IPS-11a (cell line): ENCODE measurements at regions not wholly inside any gene's neighbourhood (a gene's known extent, or its start where the extent isn't known, plus 50 kb on each side); places are given as distances from the start of the nearest gene placed in this dataset.
"Not testable (repeated sequence)": the region's sequence is repeated elsewhere in the genome, so short reads cannot be mapped to it uniquely, and the experiment has no call there.

Experiments
- H3K4me3 ChIP-seq: one replicate; pipeline ENCODE4 v1.5.1; 2013; ENCODE audit warnings: low read depth, low read length, control low read depth

DNA sequence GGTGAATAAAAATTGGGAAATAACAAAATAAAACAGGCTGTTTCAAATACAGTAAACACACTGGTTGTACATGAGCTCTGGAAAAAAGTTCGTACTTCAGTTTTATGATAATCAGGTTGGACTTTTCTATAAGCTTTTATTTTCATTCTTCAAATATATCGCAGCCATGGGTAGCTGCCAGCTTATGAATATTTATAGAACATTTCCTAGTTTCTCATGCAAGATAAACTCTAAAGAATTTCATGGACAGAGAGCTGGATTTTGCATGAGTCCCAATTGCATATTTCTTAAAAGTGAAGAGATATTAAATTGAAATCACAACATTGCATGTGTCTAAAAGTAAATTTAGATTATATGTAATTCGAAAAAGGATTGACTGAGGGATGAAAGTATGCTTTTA lies 827.6 kb downstream of the SLC6A15 start:
- H3K4me3 ChIP-seq, result no peak overlapping the region

DNA sequence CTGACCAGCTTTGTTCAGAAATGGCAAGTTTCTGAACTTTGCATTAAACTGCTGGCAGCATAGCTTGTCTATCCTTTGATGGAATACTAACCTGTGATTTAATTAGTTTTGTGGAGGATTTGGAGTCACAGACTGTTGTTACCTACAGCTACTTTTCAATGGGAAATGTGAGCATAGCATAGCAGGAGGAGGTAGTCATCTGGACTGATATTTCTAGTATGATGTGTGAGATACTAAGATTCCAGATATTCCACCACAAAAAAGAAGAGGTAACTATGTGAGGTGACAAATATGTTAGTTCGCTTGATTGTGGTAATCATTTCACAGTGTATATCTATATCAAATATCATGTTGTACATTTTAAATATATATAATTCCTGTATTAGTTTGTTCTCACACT lies 833.0 kb downstream of the SLC6A15 start:
- no peak overlapping the region for H3K4me3 ChIP-seq

DNA sequence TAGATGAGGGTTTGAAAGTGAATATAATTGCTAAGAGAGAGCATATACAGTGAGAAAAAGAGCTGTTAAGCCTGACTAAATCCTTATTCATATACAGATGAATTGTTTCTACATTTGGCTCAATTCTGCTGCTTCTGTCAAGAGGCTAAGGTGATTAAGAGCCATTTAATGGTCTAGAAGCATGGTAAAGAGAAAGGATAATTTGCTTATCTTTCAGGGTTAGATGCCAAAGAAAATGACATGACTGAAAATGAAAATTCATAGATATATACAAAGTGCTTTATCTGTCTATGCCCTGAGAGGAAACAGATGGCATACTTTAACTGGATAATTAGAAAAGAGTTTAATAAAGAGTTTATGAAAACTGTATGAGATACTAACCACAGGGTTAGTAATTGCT lies 834.9 kb downstream of the SLC6A15 start:
- H3K4me3 ChIP-seq, result no peak overlapping the region

DNA sequence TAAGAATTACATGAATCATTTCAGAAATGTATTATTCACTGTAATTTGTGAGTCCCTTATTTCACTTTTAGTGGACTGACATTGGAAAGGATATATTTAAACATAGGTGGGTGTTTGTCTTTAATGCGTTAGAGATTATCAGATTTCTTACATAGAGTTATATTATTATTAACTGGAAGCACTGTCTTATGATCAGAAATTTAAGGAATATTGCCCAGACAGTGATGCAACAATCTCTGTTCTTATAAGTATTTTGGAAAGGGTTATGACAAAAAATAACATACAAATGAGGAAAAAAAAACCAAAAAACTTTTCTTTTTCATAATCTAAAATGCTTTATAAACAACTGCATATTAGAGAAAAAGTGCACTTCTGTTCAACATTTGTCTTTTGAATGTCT lies 836.6 kb downstream of the SLC6A15 start:
- H3K4me3 ChIP-seq, result no peak overlapping the region

DNA sequence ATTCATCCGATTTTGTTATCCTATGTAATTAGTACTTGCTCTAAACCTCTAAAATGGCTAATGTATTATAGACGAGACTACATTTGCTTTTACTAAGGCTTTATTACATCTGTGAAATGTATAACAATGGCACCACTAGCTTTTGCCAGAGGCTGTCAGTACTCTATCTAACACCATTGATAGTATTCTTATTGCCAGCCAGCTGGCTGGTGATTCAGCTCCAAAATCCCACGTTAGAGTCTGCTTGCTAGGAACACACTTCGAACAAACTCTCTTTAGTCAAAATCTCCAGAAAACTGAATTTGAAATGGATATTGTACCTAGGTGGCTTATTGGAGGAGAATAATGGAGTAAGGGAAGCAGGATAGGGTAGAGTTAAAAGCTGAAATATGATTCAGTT lies 839.2 kb downstream of the SLC6A15 start:
- no peak overlapping the region for H3K4me3 ChIP-seq

DNA sequence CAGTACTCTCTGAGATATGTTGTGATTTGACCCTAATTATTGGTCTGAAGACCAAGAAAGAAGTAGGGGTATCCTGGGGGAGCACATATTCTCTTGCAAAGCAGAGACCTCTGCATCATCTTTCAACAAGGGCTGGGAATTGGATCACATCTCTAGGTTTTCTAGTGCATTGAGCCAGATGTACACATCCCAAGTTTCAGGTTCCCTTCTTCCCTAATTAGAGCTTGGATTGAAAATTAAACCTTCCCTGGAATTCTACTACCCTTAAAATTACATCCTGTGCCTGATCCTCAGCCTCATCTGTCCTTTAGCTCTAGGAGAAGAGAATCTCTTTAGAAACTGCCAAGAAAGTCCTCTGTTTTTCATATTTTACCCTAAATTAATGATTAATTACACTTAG lies 839.6 kb downstream of the SLC6A15 start:
- H3K4me3 ChIP-seq, result no peak overlapping the region

DNA sequence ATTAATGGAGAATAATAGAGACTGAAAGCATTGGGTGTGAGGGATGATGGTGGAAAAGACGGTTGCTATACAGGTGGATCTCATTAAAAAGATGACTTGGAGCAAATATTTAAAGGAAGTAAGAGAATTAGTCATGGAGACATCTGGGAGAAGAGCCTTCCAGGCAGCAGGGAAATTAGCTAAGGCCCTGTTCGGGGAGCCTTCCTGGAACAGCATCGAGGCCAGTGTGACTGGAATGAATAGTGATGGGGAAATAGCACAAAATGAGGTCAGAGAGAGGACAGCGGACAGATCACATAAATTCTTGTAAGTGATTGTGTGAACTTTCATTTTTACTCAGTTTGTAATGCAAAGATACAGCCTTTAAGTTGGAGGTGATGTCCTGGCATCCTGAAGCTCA lies 842.3 kb downstream of the SLC6A15 start:
- no peak overlapping the region for H3K4me3 ChIP-seq

DNA sequence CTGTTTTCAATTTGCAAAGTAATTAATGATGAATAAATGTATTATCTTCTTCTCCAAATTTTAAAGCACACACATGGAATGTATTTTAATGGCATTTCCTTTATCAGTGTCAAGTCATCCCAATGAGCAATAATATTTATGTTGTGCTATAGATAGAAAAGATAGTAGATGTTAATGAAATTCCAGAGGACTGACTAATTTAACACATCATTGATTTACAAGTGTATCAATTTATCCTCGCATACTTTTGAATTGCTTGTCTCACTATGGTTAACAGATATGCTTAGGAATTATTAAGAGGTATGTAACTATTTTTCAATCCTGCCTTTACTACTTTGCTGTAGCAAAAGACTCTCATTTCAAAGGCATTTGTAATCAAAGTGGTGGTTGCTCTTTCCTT lies 842.9 kb downstream of the SLC6A15 start:
- H3K4me3 ChIP-seq, result no peak overlapping the region

DNA sequence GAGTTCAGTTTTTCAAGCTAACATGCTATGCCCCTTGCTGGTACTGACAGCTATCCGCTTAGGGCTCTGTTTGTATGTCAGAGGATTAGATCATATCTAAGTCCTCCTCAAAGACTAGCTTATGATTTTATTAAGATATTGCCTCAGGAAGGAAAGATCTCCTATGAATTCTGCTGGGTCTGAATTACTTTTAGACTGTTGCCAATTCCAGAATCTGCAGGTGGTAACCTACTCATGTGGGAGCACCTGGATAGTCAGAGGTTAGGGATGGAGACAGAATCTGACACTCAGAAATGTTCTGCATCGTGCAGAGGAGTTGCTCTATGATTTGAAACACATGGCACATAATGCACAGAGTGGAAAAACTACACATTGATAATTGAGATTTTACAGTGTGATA lies 843.4 kb downstream of the SLC6A15 start:
- no peak overlapping the region for H3K4me3 ChIP-seq

DNA sequence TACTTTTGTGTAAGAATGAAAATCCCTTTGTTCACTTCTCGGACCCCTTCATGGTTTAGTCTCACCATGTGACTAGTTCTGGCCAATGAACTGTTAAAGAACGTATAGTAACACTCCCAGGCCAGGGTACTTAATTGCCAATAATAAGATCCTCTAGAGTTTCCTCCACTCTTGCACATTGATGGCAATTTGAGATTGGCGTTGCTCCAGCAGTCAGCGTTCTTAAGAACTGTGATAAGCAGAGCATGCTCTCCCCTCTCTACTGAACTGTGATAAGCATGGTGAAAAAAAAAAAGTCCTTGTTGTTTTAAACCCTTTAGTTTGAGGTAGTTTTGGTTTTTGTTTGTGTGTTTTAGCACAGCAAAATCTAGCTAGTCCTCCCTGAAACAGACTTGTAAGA lies 854.5 kb downstream of the SLC6A15 start:
- H3K4me3 ChIP-seq, result no peak overlapping the region

DNA sequence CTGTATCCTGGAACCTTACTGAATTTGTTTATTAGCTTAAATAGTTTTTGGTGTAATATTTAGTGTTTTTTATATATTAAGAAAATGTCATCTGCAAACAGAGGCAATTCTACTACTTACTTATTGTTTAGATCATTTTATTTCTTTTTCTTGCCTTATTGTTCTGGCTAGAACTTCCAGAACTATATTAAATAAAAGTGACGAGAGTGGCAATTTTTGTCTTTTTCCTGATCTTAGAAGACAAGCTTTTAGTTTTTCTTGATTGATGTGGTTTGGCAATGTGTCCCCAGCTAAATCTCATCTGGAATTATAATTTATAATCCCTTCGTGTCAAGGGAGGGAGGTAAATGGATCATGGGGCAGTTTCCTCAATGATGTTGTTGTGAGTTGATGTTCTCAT lies 857.8 kb downstream of the SLC6A15 start:
- H3K4me3 ChIP-seq, result no peak overlapping the region

DNA sequence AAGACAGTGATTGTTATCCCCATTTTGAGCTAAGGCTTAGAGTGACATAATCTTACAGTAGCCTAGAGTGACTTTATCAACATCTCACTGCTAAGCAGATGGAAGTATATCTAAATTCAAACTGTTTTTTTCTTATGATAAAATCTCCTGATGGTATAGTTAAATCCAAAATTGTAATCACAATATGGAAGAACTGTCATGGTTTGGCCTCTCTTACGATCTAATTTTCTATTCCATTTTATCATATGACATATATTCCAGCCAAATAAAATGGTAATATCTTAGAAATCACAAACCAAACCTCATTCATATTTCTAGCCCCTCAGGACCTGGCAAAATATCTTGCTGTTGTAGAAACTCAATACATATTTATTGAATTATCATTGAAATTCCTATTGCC lies 864.7 kb downstream of the SLC6A15 start:
- no peak overlapping the region for H3K4me3 ChIP-seq

DNA sequence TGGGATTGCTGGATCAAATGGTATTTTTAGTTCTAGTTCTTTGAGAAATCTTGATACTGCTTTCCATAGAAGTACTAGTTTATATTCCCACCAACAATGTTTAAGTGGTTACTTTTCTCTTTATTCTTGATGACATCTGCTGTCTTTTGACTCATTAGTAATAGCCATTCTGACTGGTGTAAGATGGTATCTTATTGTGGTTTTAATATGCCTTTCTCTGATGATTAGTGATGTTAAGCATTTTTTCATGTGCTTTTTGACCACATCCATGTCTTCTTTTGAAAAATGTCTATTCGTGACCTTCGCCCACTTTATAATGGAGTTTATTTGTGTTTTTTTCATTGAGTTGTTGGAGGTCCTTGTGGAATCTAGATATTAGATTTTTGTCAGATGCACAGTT lies 865.7 kb downstream of the SLC6A15 start:
- no peak overlapping the region for H3K4me3 ChIP-seq

DNA sequence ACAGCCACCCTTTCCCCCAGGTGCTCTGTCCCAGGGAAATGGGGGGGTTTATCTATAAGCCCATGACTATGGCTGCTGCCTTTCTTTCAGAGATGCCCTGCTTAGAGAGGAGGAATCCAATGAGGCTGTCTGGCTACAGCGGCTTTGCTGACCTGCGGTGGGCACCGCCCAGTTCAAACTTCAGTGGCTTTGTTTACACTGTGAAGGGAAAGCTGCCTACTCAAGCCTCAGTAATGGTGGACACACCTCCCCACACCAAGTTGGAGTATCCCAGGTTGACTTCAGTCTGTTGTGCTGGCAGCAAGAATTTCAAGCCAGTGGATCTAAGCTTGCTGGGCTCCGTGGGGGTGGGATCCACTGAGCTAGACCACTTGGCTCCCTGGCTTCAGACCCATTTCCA lies 869.2 kb downstream of the SLC6A15 start:
- no peak overlapping the region for H3K4me3 ChIP-seq

DNA sequence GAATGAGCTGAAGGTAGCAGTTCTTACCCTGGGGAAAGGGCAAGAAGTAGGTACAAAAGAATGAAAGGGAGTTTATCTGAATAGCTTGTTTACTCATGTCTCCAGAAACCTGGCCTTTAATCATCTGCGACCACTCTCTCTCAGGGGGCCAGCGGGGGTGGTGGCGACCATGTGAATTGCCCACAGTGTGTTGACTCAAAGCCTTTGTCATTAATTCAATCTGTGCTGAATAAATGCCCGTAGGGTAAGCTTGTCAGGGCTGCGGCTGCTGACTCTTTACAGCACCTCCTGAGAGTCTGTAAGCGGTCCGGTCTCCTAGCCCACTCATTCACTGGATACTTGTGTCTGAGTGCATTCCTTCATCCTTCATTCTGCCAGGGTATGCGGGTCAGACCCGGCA lies 874.4 kb downstream of the SLC6A15 start:
- H3K4me3 ChIP-seq, result no peak overlapping the region

DNA sequence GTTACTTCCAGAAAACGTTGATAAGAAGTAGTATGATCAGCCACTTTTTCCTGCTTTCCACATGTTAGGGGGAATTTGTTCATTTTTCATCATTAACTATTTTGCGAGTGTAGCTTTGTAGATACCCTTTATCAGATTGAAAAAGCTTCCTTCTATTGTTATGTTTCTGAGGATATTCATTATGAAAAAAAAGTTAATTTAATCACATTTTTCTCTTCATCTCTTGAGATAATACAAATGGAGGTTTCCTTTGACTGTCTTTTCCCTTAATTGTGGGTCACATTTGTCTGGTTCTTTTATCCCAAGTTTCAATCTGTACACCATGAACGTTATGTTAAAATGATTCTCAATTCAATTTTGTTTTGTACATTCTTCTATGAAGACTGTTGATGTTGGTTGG lies 875.7 kb downstream of the SLC6A15 start:
- H3K4me3 ChIP-seq, result no peak overlapping the region

DNA sequence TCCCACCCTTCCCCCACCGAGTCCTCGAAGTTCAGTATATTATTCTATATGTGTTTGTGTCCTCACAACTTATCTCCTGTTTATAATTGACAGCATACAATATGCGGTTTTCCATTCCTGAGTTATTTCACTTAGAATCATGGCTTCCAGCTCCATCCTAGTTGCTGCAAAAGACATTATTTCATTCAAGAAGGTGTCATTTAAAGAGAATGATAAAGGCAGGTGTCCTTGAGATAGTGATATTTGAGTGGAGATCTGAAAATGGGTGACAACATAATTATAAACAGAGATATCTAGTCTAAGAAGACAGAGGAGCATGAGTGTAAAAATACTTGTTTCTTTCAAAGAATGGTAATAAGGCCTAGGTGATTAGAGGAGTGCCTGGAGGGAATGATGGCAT lies 876.8 kb downstream of the SLC6A15 start:
- H3K4me3 ChIP-seq, result no peak overlapping the region

DNA sequence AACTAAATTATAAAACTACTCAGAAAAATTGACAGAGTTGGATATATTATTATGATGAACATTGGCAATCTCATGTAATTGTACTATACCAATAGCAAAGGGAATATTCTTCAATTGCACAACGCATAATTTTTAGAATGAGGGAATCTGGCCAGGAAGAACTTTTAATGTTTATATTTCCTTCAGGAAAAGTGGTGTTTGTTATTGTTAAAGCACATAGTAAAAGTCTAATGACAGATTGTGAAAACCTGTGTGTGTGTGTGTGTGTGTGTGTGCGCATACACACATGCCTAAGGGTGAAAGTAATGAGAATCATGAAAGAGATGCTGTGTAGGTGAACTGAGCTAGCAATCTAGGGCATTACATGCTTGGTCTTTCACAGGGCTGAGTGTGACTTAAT lies 877.7 kb downstream of the SLC6A15 start:
- no peak overlapping the region for H3K4me3 ChIP-seq

DNA sequence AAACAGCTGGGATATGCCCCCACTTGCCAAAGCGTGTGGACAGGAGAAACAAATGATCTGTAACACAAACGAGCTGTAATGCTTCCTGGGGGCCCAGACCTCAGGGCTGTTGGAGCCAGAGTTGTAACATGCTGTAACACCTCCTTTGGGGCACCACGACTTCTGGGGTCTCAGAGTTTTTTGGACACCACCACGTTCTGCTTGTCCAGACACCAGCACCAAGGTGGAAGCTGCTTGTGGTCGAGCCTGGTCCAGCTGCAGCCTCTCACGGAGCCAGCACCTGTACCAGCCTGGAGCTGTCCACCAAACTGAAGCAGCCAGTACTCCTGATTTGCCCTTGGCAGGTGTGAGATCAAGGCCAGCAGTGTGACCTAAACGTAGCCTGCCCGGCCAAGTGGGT lies 879.4 kb downstream of the SLC6A15 start:
- H3K4me3 ChIP-seq, result no peak overlapping the region

DNA sequence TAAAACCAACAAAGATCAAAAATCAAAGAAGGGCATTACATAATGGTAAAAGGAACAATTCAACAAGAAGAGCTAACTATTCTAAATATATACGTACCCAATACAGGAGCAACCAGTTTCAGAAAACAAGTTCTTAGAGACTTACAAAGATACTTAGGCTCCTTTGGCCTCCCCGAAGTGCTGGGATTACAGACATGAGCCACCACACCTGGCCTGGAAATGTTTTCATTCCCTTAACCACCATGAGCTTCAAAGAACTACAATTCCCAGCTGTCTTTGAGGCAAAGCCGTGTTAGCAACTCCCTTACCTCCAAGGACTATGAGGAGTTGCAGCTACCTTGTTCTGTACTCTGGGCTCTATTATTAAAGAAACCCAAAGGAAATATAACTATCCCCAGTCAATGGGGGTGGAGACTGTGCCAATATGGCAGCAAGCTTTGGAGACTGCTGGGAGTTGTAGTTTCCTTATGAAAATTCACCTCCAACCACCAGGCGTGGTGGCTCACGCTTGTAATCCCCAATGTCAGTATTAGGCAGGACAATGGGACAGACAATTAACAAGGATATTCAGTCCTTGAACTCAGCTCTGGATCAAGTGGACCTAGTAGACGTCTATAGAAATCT lies 893.9 kb downstream of the SLC6A15 start:
- not testable (repeated sequence) for H3K4me3 ChIP-seq

DNA sequence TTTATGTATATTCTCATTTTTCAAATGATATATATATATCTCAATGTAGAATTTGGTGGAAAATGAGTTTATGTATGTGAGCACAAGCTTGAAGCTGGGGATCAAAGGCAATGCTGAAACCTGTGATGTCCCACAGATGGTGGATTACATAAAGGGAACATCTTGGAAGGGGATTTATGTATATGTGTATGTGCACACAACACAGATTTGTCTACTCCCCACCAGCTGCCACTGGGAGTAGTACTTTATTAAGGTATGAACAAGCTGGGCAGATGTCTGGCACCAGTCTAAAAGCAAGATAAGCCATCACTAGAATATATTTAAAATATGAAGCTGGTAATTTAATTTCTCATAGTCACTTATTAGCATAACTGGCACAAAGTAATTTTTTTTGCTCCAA lies 895.6 kb downstream of the SLC6A15 start:
- no peak overlapping the region for H3K4me3 ChIP-seq

DNA sequence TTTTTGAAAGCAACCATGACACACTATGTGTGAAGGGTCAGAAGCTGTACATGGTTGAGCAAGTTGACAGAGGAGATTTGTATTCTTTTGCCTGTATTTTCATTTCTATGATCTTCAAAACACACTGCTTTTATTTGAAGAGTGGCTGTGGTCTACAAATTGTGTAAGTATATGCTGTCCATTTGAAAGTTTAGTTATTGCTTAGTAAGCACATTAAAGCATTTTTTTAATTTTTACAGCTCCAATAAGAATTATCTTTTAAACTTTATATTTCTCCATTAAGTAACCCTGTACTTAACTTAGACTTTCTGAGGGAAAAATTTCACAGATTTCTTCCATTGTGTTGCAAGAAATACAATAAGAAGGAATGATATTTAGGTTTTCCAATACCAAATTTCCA lies 915.2 kb downstream of the SLC6A15 start:
- H3K4me3 ChIP-seq, result no peak overlapping the region

DNA sequence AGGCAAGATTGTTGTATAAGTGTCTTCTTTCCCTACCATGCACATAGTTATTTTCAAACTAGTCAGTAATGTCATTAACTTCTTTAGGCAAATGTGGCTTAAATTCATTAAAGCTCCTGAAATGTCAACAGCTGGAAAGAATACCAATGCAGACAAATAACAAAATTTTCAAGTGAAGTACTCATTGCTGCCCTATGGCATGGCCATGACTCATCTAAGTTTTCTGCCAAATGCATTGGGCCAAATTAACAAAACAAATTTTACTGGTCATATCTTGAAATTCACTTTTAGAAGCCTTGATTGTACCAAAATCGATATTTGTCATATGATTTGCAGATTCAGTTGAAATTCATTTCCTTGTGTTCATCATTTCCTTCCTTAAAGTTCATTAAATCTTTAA lies 915.9 kb downstream of the SLC6A15 start:
- H3K4me3 ChIP-seq, result no peak overlapping the region

DNA sequence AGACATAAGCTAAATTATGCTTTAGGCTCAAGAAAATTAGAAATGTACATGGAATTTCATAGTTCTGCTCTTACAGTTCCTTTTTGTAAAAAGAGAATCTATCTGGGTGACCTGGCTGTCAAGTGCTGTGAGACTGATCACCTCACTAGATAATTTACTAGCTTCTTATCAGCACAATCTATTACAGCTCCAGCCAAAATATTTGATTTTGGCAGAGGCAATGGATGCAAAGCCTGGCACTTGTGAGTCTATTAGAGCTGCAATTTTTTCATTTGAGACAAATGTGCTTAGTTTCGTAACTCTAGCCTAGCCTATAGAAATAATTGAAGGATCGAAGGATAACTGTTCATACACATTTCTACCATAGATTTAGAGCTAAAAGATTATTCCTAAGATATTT lies 927.5 kb downstream of the SLC6A15 start:
- no peak overlapping the region for H3K4me3 ChIP-seq
